B cell (primary cell): ENCODE measurements at regions not wholly inside any gene's neighbourhood (a gene's known extent, or its start where the extent isn't known, plus 50 kb on each side); places are given as distances from the start of the nearest gene placed in this dataset.
A peak's percentile ranks its signal among the peaks of the same experiment; 100 is the strongest.

ENCODE experiments used
- ATAC-seq: fragments of 200-7000 bp; cut with Tn5 transposase; one replicate; pipeline ENCODE4 v1.10.0; 2021; ENCODE audit warnings: low read depth, mild to moderate bottlenecking, moderate number of reproducible peaks, moderate library complexity
- CTCF ChIA-PET: fragments of 350-600 bp; sonication (Branson Sonifier 250); formaldehyde crosslinking; loops from one replicate; lab custom pipeline; 2021; ENCODE audit warnings: antibody characterized with exemption, inconsistent platforms; lab: Charles Lee
- POLR2A ChIA-PET: fragments of 350-600 bp; sonication (Branson Sonifier 250); formaldehyde crosslinking; loops from one replicate; lab custom pipeline; 2021; ENCODE audit warnings: antibody characterized with exemption; lab: Charles Lee
- DNase-seq: peaks from one replicate; pipeline ENCODE4 v3.0.0; 2013
- H2AFZ ChIP-seq: 2 replicates; pipeline ENCODE4 v1.6.1; 2012; ENCODE audit warnings: mild to moderate bottlenecking, low read depth, low read length; ENCODE audit not compliant: insufficient read depth, poor library complexity, severe bottlenecking
- H3K27ac ChIP-seq, 2 donors: 1 replicate in 1 of 2; 2 replicates in 1 of 2; pipeline ENCODE4 v1.5.1; 2012 to 2013; ENCODE audit warnings: low read length in 2 of 2, mild to moderate bottlenecking in 2 of 2, moderate library complexity in 1 of 2
- H3K27me3 ChIP-seq, 4 experiments: fragments of 200-600 bp in 1 of 4; sonication (generic) in 1 of 4; replicated peaks in 1 of 4; 1 replicate in 2 of 4; 2 replicates in 2 of 4; pipeline versions ENCODE4 v1.6.1 to v1.7.0; 2013 to 2016; ENCODE audit warnings: low read length in 3 of 4, mild to moderate bottlenecking in 2 of 4, mixed read lengths in 1 of 4, moderate library complexity in 1 of 4; ENCODE audit not compliant: insufficient read depth in 4 of 4, control insufficient read depth in 3 of 4; ENCODE audit errors: control extremely low read depth in 1 of 4
- H3K36me3 ChIP-seq, 2 experiments: replicated peaks in 1 of 2; 1 replicate in 1 of 2; 2 replicates in 1 of 2; pipeline versions ENCODE4 v1.6.1 to v1.7.1; 2013; ENCODE audit warnings: low read length in 1 of 2; ENCODE audit not compliant: insufficient read depth in 2 of 2, control insufficient read depth in 1 of 2; ENCODE audit errors: control extremely low read depth in 1 of 2, extremely low read depth in 1 of 2
- H3K4me1 ChIP-seq, 2 donors: fragments of 200-600 bp in 1 of 2; sonication (generic) in 1 of 2; 1 replicate in 1 of 2; 2 replicates in 1 of 2; pipeline versions ENCODE4 v1.5.1 to v1.6.1; 2013 to 2017; ENCODE audit warnings: low read length in 2 of 2; ENCODE audit not compliant: control insufficient read depth in 2 of 2, insufficient read depth in 2 of 2
- H3K4me2 ChIP-seq: replicated peaks from 2 replicates; pipeline ENCODE3; 2012; ENCODE audit warnings: mild to moderate bottlenecking, low read depth, low read length; ENCODE audit not compliant: poor library complexity, severe bottlenecking
- H3K4me3 ChIP-seq, 5 experiments: fragments of 200-600 bp in 1 of 5; sonication (generic) in 1 of 5; 1 replicate in 3 of 5; 2 replicates in 2 of 5; pipeline versions ENCODE4 v1.5.1 to v1.7.0; 2011 to 2016; ENCODE audit warnings: low read length in 4 of 5, mild to moderate bottlenecking in 4 of 5, low read depth in 2 of 5, control low read depth in 1 of 5, moderate library complexity in 1 of 5; ENCODE audit not compliant: insufficient read depth in 1 of 5; ENCODE audit errors: control extremely low read depth in 1 of 5, extremely low read depth in 1 of 5
- H3K79me2 ChIP-seq: fragments of 200-600 bp; sonication (generic); one replicate; pipeline ENCODE4 v1.6.0; 2016; ENCODE audit warnings: low read length; ENCODE audit not compliant: control insufficient read depth, insufficient read depth
- H3K9ac ChIP-seq: fragments of 200-600 bp; sonication (generic); 2 replicates; pipeline ENCODE4 v1.6.1; 2017; ENCODE audit warnings: mild to moderate bottlenecking, low read length, moderate library complexity
- H3K9me3 ChIP-seq, 3 donors: one replicate each; pipeline versions ENCODE4 v1.6.1 to v1.7.1; 2013; ENCODE audit warnings: low read length in 2 of 3; ENCODE audit not compliant: control insufficient read depth in 2 of 3, insufficient read depth in 1 of 3; ENCODE audit errors: control extremely low read depth in 1 of 3
- H4K20me1 ChIP-seq: 2 replicates; pipeline ENCODE4 v1.6.0; 2012; ENCODE audit warnings: mild to moderate bottlenecking, low read length; ENCODE audit not compliant: insufficient read depth, control insufficient read depth, poor library complexity, severe bottlenecking
- H3K27ac Mint-ChIP-seq: one replicate; pipeline ENCODE4 v1.8.0; 2021; ENCODE audit warnings: mixed read lengths
- H3K27me3 Mint-ChIP-seq: one replicate; pipeline ENCODE4 v1.8.0; 2021; ENCODE audit warnings: mixed read lengths
- H3K4me1 Mint-ChIP-seq: one replicate; pipeline ENCODE4 v1.8.0; 2021; ENCODE audit warnings: mixed read lengths
- H3K4me3 Mint-ChIP-seq: one replicate; pipeline ENCODE4 v1.8.0; 2021; ENCODE audit warnings: mixed read lengths
- H3K9me3 Mint-ChIP-seq: one replicate; pipeline ENCODE4 v1.8.0; 2022; ENCODE audit warnings: mixed read lengths; ENCODE audit not compliant: insufficient read depth
- EZH2 ChIP-seq: IDR thresholded peaks from 2 replicates; pipeline ENCODE4 v1.6.1; 2012; ENCODE audit warnings: borderline replicate concordance, low read depth, mild to moderate bottlenecking, moderate library complexity, low read length; ENCODE audit not compliant: insufficient read depth, poor library complexity, severe bottlenecking
- intact Hi-C: fragments of 100-400 bp; cut with micrococcal nuclease; formaldehyde crosslinking; loops from one replicate; pipeline ENCODE4 v1.10.0; 2022
- TF ChIP-seq, protein P1 (sequence below): fragments of 200-600 bp; IDR thresholded peaks from one replicate; pipeline ENCODE4 v1.8.0; 2022; ENCODE audit warnings: antibody characterized with exemption, mild to moderate bottlenecking

DNA sequence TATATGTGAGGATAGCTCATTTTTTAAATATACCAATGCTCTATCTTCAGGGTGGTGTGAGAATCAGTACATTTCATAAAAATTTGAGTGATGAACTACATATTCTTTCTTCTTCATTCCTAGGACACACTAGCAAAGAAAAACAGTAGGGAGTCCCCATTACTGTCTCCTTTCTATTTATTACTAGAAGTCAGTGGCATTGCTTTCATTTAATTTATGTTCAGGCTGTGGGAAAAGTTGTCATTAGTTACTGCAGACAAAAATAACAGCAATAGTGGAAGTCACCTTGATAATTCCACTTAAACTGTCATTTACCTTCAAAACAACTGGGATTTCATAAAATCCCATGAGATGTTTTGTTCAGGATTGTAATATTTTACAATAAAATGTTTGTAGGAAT is 446.4 kb downstream of the GBE1 start:
- Mint-ChIP-seq H3K9me3 (no peaks in the 10 kb centered on the region), H3K4me1 (no peaks in the 10 kb centered on the region), H3K27me3 (no peaks in the 10 kb centered on the region), H3K27ac (no peak overlapping the region), H3K4me3 (no peak overlapping the region)
- Histone ChIP-seq H3K79me2 (no peaks in the 10 kb centered on the region), H3K9ac (no peak overlapping the region), H3K27ac (no peak overlapping the region), H3K36me3 (no peaks in the 10 kb centered on the region), H3K27me3 (no peaks in the 10 kb centered on the region), H4K20me1 (no peaks in the 10 kb centered on the region), H2AFZ (no peak overlapping the region), H3K4me1 (no peaks in the 10 kb centered on the region), H3K9me3 (peaks cover 0 to 4% (median 0%) of the 10 kb centered on the region in 3 donors), H3K4me2 (no peak overlapping the region), H3K4me3 (no peak overlapping the region)
- POLR2A ChIA-PET: no interaction called here
- CTCF ChIA-PET: no interaction called here
- intact Hi-C loops: no loop called here
- no peak for DNase-seq
- no peak for TF ChIP-seq EZH2
- TF ChIP-seq, protein P1, sequence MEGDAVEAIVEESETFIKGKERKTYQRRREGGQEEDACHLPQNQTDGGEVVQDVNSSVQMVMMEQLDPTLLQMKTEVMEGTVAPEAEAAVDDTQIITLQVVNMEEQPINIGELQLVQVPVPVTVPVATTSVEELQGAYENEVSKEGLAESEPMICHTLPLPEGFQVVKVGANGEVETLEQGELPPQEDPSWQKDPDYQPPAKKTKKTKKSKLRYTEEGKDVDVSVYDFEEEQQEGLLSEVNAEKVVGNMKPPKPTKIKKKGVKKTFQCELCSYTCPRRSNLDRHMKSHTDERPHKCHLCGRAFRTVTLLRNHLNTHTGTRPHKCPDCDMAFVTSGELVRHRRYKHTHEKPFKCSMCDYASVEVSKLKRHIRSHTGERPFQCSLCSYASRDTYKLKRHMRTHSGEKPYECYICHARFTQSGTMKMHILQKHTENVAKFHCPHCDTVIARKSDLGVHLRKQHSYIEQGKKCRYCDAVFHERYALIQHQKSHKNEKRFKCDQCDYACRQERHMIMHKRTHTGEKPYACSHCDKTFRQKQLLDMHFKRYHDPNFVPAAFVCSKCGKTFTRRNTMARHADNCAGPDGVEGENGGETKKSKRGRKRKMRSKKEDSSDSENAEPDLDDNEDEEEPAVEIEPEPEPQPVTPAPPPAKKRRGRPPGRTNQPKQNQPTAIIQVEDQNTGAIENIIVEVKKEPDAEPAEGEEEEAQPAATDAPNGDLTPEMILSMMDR: no peak
- no peak for ATAC-seq

DNA sequence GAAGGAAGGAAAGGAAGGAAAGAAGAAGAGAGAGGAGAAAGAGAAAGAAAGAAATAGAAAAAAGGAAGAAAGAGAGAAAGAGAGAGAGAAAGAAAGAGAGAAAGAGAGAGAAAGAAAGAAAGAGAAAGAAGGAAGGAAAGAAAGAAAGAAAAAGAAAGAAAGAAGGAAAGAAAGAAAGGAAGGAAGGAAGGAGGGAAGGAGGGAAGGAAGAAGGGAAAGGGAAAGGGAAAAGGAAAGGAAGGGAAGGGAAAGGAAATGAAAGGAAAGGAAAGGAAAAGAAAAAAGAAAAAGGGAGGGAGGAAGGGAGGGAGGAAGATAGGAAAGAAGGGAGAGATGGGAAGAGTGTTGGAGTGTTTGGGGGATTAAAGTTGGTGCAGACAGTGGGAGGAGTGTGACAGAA is 450.1 kb downstream of the GBE1 start:
- H3K27me3 ChIP-seq: no peaks in the 10 kb centered on the region
- ChIA-PET POLR2A (no interaction called here), CTCF (no interaction called here)
- no peaks in the 10 kb centered on the region for H3K36me3 ChIP-seq
- intact Hi-C loops: no loop called here
- H4K20me1 ChIP-seq: no peaks in the 10 kb centered on the region
- H3K27ac ChIP-seq: no peak overlapping the region
- H3K9me3 Mint-ChIP-seq: no peaks in the 10 kb centered on the region
- no peaks in the 10 kb centered on the region for H3K79me2 ChIP-seq
- DNase-seq (no peak), ATAC-seq (no peak)
- no peak overlapping the region for H3K27ac Mint-ChIP-seq
- no peak overlapping the region for H3K4me3 ChIP-seq
- no peak overlapping the region for H3K9ac ChIP-seq
- no peak overlapping the region for H3K4me3 Mint-ChIP-seq
- no peaks in the 10 kb centered on the region for H3K27me3 Mint-ChIP-seq
- H3K9me3 ChIP-seq: peaks cover 0 to 4% (median 0%) of the 10 kb centered on the region in 3 donors
- H3K4me2 ChIP-seq: no peak overlapping the region
- H3K4me1 Mint-ChIP-seq: no peaks in the 10 kb centered on the region
- TF ChIP-seq, protein P1: peak; percentile 21
- TF ChIP-seq EZH2: no peak
- no peaks in the 10 kb centered on the region for H3K4me1 ChIP-seq
- no peak overlapping the region for H2AFZ ChIP-seq
